ENCODE measurements at regions not wholly inside any gene's neighbourhood (a gene's known extent, or its start where the extent isn't known, plus 50 kb on each side); places are given as distances from the start of the nearest gene placed in this dataset.

DNA sequence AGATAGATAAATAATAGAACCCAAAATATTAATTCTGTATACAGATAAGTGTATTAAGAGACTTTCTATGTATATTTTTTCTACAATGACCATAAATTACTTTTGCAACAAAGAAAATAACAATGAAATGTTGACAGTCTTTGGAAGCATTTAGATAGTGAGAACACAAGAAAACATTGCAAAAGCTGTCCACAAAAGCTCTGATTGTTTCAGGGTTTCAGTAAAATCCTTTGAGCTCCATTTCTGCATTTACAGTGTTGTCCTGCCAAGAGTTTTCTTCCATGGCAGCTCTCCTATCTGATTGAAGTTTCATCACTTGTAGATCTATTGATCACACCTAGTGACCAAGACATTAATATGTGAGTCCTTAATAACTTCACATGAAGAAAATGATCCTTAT lies 321.8 kb downstream of the GPR37 start:
- ATAC-seq: no peak
- Mint-ChIP-seq H3K9me3 (no peaks in the 10 kb centered on the region), H3K36me3 (no peaks in the 10 kb centered on the region), H3K4me1 (peaks cover 8% of the 10 kb centered on the region), H3K27ac (no peak overlapping the region), H3K4me3 (no peak overlapping the region), H3K27me3 (ENCODE audit: low read depth) (no peaks in the 10 kb centered on the region)
- TF ChIP-seq, protein P1, sequence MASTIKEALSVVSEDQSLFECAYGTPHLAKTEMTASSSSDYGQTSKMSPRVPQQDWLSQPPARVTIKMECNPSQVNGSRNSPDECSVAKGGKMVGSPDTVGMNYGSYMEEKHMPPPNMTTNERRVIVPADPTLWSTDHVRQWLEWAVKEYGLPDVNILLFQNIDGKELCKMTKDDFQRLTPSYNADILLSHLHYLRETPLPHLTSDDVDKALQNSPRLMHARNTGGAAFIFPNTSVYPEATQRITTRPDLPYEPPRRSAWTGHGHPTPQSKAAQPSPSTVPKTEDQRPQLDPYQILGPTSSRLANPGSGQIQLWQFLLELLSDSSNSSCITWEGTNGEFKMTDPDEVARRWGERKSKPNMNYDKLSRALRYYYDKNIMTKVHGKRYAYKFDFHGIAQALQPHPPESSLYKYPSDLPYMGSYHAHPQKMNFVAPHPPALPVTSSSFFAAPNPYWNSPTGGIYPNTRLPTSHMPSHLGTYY (CRISPR knock-in tag; IDR thresholded peaks at IDR 0.05): no peak
- TF ChIP-seq, protein P2, sequence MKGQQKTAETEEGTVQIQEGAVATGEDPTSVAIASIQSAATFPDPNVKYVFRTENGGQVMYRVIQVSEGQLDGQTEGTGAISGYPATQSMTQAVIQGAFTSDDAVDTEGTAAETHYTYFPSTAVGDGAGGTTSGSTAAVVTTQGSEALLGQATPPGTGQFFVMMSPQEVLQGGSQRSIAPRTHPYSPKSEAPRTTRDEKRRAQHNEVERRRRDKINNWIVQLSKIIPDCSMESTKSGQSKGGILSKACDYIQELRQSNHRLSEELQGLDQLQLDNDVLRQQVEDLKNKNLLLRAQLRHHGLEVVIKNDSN (CRISPR knock-in tag; IDR thresholded peaks at IDR 0.05): no peak
- TF ChIP-seq, protein P3, sequence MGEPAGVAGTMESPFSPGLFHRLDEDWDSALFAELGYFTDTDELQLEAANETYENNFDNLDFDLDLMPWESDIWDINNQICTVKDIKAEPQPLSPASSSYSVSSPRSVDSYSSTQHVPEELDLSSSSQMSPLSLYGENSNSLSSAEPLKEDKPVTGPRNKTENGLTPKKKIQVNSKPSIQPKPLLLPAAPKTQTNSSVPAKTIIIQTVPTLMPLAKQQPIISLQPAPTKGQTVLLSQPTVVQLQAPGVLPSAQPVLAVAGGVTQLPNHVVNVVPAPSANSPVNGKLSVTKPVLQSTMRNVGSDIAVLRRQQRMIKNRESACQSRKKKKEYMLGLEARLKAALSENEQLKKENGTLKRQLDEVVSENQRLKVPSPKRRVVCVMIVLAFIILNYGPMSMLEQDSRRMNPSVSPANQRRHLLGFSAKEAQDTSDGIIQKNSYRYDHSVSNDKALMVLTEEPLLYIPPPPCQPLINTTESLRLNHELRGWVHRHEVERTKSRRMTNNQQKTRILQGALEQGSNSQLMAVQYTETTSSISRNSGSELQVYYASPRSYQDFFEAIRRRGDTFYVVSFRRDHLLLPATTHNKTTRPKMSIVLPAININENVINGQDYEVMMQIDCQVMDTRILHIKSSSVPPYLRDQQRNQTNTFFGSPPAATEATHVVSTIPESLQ (CRISPR knock-in tag; IDR thresholded peaks at IDR 0.05): no peak
- DNase-seq (ENCODE audit: low spot score): no peak
- POLR2A ChIA-PET: no interaction called here
- CTCF ChIA-PET: no interaction called here

DNA sequence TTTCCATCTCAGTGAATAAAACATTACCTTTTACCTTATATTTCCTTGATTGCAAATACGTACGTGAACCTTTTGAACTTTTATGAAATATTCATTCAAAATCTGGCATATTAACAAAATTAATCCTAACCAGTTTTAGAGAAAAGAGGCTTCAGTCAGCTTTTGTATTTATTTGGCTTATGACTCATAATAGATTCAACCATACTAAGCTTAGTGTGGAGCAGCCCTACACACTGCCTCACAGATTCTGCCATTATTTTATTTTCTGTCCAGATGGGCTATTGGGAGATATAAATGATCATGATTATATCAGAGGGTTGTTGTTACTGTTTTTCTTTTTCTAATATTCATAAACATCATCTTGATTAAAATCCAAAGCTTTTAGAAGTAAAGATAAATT lies 325.5 kb downstream of the GPR37 start:
- no peak overlapping the region for H3K4me3 Mint-ChIP-seq
- DNase-seq (ENCODE audit: low spot score) (no peak), ATAC-seq (no peak)
- H3K4me1 Mint-ChIP-seq: peaks cover under 1% of the 10 kb centered on the region; the same call in 1 of the 2 replicates
- H3K36me3 Mint-ChIP-seq: no peaks in the 10 kb centered on the region
- no peaks in the 10 kb centered on the region for H3K9me3 Mint-ChIP-seq
- peaks cover 3% of the 10 kb centered on the region; the same call in 1 of the 2 replicates for H3K27me3 Mint-ChIP-seq (ENCODE audit: low read depth)
- no peak overlapping the region for H3K27ac Mint-ChIP-seq
- ChIA-PET POLR2A (no interaction called here), CTCF (no interaction called here)
- TF ChIP-seq, protein P4, sequence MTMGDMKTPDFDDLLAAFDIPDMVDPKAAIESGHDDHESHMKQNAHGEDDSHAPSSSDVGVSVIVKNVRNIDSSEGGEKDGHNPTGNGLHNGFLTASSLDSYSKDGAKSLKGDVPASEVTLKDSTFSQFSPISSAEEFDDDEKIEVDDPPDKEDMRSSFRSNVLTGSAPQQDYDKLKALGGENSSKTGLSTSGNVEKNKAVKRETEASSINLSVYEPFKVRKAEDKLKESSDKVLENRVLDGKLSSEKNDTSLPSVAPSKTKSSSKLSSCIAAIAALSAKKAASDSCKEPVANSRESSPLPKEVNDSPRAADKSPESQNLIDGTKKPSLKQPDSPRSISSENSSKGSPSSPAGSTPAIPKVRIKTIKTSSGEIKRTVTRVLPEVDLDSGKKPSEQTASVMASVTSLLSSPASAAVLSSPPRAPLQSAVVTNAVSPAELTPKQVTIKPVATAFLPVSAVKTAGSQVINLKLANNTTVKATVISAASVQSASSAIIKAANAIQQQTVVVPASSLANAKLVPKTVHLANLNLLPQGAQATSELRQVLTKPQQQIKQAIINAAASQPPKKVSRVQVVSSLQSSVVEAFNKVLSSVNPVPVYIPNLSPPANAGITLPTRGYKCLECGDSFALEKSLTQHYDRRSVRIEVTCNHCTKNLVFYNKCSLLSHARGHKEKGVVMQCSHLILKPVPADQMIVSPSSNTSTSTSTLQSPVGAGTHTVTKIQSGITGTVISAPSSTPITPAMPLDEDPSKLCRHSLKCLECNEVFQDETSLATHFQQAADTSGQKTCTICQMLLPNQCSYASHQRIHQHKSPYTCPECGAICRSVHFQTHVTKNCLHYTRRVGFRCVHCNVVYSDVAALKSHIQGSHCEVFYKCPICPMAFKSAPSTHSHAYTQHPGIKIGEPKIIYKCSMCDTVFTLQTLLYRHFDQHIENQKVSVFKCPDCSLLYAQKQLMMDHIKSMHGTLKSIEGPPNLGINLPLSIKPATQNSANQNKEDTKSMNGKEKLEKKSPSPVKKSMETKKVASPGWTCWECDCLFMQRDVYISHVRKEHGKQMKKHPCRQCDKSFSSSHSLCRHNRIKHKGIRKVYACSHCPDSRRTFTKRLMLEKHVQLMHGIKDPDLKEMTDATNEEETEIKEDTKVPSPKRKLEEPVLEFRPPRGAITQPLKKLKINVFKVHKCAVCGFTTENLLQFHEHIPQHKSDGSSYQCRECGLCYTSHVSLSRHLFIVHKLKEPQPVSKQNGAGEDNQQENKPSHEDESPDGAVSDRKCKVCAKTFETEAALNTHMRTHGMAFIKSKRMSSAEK (CRISPR knock-in tag; IDR thresholded peaks at IDR 0.05; ENCODE audit: borderline replicate concordance): no peak
- TF ChIP-seq, protein P2 (CRISPR knock-in tag; IDR thresholded peaks at IDR 0.05): no peak
- TF ChIP-seq JUN (CRISPR knock-in tag; IDR thresholded peaks at IDR 0.05): no peak
- TF ChIP-seq FOXJ3 (CRISPR knock-in tag; IDR thresholded peaks at IDR 0.05; ENCODE audit: borderline replicate concordance): no peak
- TF ChIP-seq, protein P5, sequence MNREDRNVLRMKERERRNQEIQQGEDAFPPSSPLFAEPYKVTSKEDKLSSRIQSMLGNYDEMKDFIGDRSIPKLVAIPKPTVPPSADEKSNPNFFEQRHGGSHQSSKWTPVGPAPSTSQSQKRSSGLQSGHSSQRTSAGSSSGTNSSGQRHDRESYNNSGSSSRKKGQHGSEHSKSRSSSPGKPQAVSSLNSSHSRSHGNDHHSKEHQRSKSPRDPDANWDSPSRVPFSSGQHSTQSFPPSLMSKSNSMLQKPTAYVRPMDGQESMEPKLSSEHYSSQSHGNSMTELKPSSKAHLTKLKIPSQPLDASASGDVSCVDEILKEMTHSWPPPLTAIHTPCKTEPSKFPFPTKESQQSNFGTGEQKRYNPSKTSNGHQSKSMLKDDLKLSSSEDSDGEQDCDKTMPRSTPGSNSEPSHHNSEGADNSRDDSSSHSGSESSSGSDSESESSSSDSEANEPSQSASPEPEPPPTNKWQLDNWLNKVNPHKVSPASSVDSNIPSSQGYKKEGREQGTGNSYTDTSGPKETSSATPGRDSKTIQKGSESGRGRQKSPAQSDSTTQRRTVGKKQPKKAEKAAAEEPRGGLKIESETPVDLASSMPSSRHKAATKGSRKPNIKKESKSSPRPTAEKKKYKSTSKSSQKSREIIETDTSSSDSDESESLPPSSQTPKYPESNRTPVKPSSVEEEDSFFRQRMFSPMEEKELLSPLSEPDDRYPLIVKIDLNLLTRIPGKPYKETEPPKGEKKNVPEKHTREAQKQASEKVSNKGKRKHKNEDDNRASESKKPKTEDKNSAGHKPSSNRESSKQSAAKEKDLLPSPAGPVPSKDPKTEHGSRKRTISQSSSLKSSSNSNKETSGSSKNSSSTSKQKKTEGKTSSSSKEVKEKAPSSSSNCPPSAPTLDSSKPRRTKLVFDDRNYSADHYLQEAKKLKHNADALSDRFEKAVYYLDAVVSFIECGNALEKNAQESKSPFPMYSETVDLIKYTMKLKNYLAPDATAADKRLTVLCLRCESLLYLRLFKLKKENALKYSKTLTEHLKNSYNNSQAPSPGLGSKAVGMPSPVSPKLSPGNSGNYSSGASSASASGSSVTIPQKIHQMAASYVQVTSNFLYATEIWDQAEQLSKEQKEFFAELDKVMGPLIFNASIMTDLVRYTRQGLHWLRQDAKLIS (CRISPR knock-in tag; IDR thresholded peaks at IDR 0.05; ENCODE audit: borderline replicate concordance): no peak
- no peak for TF ChIP-seq NFATC4 (CRISPR knock-in tag; IDR thresholded peaks at IDR 0.05)
- TF ChIP-seq ETV6 (CRISPR knock-in tag; IDR thresholded peaks at IDR 0.05): no peak
- no peak for TF ChIP-seq CREM (CRISPR knock-in tag; IDR thresholded peaks at IDR 0.05)
- TF ChIP-seq ZNF263 (CRISPR knock-in tag; IDR thresholded peaks at IDR 0.05; ENCODE audit: low read depth): no peak
- TF ChIP-seq, protein P6, sequence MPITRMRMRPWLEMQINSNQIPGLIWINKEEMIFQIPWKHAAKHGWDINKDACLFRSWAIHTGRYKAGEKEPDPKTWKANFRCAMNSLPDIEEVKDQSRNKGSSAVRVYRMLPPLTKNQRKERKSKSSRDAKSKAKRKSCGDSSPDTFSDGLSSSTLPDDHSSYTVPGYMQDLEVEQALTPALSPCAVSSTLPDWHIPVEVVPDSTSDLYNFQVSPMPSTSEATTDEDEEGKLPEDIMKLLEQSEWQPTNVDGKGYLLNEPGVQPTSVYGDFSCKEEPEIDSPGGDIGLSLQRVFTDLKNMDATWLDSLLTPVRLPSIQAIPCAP (CRISPR knock-in tag; IDR thresholded peaks at IDR 0.05): no peak
- TF ChIP-seq, protein P7, sequence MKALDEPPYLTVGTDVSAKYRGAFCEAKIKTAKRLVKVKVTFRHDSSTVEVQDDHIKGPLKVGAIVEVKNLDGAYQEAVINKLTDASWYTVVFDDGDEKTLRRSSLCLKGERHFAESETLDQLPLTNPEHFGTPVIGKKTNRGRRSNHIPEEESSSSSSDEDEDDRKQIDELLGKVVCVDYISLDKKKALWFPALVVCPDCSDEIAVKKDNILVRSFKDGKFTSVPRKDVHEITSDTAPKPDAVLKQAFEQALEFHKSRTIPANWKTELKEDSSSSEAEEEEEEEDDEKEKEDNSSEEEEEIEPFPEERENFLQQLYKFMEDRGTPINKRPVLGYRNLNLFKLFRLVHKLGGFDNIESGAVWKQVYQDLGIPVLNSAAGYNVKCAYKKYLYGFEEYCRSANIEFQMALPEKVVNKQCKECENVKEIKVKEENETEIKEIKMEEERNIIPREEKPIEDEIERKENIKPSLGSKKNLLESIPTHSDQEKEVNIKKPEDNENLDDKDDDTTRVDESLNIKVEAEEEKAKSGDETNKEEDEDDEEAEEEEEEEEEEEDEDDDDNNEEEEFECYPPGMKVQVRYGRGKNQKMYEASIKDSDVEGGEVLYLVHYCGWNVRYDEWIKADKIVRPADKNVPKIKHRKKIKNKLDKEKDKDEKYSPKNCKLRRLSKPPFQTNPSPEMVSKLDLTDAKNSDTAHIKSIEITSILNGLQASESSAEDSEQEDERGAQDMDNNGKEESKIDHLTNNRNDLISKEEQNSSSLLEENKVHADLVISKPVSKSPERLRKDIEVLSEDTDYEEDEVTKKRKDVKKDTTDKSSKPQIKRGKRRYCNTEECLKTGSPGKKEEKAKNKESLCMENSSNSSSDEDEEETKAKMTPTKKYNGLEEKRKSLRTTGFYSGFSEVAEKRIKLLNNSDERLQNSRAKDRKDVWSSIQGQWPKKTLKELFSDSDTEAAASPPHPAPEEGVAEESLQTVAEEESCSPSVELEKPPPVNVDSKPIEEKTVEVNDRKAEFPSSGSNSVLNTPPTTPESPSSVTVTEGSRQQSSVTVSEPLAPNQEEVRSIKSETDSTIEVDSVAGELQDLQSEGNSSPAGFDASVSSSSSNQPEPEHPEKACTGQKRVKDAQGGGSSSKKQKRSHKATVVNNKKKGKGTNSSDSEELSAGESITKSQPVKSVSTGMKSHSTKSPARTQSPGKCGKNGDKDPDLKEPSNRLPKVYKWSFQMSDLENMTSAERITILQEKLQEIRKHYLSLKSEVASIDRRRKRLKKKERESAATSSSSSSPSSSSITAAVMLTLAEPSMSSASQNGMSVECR (CRISPR knock-in tag; IDR thresholded peaks at IDR 0.05; ENCODE audit: borderline replicate concordance): no peak

All from WTC11 (cell line).